ENCODE measurements at regions not wholly inside any gene's neighbourhood (a gene's known extent, or its start where the extent isn't known, plus 50 kb on each side); places are given as distances from the start of the nearest gene placed in this dataset.

DNA sequence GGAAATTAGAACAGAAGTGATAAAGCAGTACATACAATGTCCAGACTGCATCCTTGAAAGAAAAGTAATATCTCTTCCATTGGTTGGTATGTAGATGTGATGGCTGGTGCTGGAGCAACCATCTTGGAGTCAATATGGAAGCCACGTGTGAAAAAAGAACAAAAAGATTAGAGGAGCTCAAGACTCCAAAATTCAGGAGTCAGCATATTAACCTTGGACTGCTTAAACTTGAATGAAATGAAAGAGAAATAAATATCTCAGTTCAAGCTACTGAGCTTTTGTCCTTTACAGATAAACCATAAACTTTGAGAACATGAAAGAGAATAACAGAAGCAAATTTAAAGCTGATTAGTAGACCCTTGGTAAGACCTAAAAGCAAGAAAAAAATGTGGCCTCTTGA, 197.9 kb downstream of the HS3ST3B1 start:
- Histone ChIP-seq H2AFZ (ENCODE audit: low read depth, low read length) (no peak overlapping the region), H3K4me1 (ENCODE audit: low read length) (no peaks in the 10 kb centered on the region), H3K9ac (ENCODE audit: low read length) (no peak overlapping the region), H3K27ac (ENCODE audit: low read length) (no peak overlapping the region), H3K79me2 (ENCODE audit: low read length) (no peaks in the 10 kb centered on the region), H3K4me3 (ENCODE audit: low read length) (no peak overlapping the region), H4K20me1 (ENCODE audit: insufficient read depth, low read length) (no peaks in the 10 kb centered on the region), H3K9me3 (ENCODE audit: insufficient read depth, low read length) (no peaks in the 10 kb centered on the region), H3K36me3 (replicated peaks; ENCODE audit: low read depth, low read length) (no peaks in the 10 kb centered on the region), H3K27me3 (ENCODE audit: low read depth, low read length) (no peaks in the 10 kb centered on the region), H3K4me2 (ENCODE audit: low read length) (no peak overlapping the region)
- no peak for TF ChIP-seq EZH2phosphoT487 (IDR thresholded peaks at IDR 0.05; ENCODE audit: low read depth)
- TF ChIP-seq, protein P1, sequence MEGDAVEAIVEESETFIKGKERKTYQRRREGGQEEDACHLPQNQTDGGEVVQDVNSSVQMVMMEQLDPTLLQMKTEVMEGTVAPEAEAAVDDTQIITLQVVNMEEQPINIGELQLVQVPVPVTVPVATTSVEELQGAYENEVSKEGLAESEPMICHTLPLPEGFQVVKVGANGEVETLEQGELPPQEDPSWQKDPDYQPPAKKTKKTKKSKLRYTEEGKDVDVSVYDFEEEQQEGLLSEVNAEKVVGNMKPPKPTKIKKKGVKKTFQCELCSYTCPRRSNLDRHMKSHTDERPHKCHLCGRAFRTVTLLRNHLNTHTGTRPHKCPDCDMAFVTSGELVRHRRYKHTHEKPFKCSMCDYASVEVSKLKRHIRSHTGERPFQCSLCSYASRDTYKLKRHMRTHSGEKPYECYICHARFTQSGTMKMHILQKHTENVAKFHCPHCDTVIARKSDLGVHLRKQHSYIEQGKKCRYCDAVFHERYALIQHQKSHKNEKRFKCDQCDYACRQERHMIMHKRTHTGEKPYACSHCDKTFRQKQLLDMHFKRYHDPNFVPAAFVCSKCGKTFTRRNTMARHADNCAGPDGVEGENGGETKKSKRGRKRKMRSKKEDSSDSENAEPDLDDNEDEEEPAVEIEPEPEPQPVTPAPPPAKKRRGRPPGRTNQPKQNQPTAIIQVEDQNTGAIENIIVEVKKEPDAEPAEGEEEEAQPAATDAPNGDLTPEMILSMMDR (IDR thresholded peaks at IDR 0.05; ENCODE audit: low read depth, low read length), result no peak

DNA sequence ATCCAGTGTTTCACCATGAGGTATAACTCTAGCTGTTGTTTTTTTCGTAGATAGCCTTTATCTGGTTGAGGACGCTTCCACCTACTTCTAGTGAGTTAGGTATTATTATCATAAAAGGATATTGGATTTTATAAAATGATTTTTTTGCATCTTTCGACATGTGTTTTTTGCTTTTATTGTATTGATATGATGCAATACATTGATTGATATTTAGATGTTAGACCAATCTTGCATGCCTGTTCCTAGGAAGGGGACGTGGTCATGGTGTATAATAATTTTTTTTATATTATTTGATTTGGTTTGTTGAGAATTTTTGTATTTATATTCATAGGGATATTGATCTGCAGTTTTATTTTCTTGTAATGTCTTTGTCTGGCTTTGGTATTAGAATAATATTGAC, 193.3 kb downstream of the HS3ST3B1 start:
- no peak overlapping the region for H3K27ac ChIP-seq (ENCODE audit: low read length)
- no peaks in the 10 kb centered on the region for H3K4me1 ChIP-seq (ENCODE audit: low read length)
- H4K20me1 ChIP-seq (ENCODE audit: insufficient read depth, low read length), result no peaks in the 10 kb centered on the region
- no peak overlapping the region for H3K4me2 ChIP-seq (ENCODE audit: low read length)
- H3K4me3 ChIP-seq (ENCODE audit: low read length), result no peak overlapping the region
- H2AFZ ChIP-seq (ENCODE audit: low read depth, low read length), result no peak overlapping the region
- TF ChIP-seq EZH2phosphoT487 (IDR thresholded peaks at IDR 0.05; ENCODE audit: low read depth), result no peak
- TF ChIP-seq, protein P1 (IDR thresholded peaks at IDR 0.05; ENCODE audit: low read depth, low read length), result no peak
- no peaks in the 10 kb centered on the region for H3K36me3 ChIP-seq (replicated peaks; ENCODE audit: low read depth, low read length)
- H3K9me3 ChIP-seq (ENCODE audit: insufficient read depth, low read length), result no peaks in the 10 kb centered on the region
- no peaks in the 10 kb centered on the region for H3K27me3 ChIP-seq (ENCODE audit: low read depth, low read length)
- no peak overlapping the region for H3K9ac ChIP-seq (ENCODE audit: low read length)
- no peaks in the 10 kb centered on the region for H3K79me2 ChIP-seq (ENCODE audit: low read length)

DNA sequence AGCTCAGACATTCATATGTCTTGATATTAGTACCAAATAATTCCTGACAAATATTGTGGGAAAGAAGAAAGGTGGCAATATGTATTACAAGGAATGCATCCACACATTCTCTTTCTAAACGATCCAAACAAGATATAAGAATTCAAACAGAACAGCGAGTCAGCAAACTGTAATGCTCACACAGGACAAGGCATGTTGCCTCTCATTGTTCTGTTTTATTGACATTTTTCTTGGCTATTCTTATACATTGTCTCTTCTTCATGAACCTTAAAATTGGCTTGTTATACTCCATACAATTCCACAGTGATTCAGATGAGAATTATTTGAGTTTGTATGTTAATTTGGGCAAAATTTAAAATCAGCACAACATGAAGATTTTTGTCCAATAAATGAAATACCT, 189.1 kb downstream of the HS3ST3B1 start:
- no peak overlapping the region for H3K4me3 ChIP-seq (ENCODE audit: low read length)

DNA sequence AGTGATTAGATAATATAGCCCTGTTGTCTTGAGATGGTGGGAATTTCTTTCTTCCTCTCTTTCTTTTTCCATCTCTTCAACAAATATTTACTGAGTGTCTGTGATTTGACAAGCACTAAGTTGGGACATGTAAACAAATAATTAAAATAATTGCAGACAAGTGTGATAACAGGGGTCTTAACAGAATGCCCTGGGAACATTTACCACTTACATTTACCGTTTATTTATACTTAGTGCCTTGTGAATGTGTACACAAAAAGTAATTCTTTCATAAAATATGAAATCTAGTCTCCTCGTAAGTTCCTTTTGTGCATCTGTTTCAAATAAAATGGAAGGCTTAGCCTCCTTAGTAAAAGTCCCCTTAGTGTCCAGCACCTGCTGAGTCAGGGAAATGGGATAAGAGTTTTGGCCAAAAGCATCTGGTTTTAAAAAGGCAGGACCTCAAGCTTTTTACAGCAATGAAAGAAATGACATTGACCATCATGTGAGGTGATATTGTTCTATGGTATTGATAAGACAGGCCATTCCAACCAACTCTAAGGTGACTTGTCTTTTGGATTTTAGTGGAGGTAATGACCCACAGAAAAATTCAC, 188.2 kb downstream of the HS3ST3B1 start:
- Histone ChIP-seq H3K27me3 (ENCODE audit: low read depth, low read length) (no peaks in the 10 kb centered on the region), H3K4me3 (ENCODE audit: low read length) (no peak overlapping the region), H3K36me3 (replicated peaks; ENCODE audit: low read depth, low read length) (no peaks in the 10 kb centered on the region), H3K79me2 (ENCODE audit: low read length) (no peaks in the 10 kb centered on the region), H4K20me1 (ENCODE audit: insufficient read depth, low read length) (no peaks in the 10 kb centered on the region), H3K9me3 (ENCODE audit: insufficient read depth, low read length) (no peaks in the 10 kb centered on the region), H2AFZ (ENCODE audit: low read depth, low read length) (no peak overlapping the region), H3K9ac (ENCODE audit: low read length) (no peak overlapping the region), H3K4me2 (ENCODE audit: low read length) (no peak overlapping the region), H3K27ac (ENCODE audit: low read length) (no peak overlapping the region), H3K4me1 (ENCODE audit: low read length) (no peaks in the 10 kb centered on the region)
- TF ChIP-seq, protein P1 (IDR thresholded peaks at IDR 0.05; ENCODE audit: low read depth, low read length), result no peak
- TF ChIP-seq EZH2phosphoT487 (IDR thresholded peaks at IDR 0.05; ENCODE audit: low read depth), result no peak

More for the DNA sequence above, 189.1 kb downstream of the HS3ST3B1 start:
- Histone ChIP-seq H3K4me2 (ENCODE audit: low read length) (no peak overlapping the region), H3K9me3 (ENCODE audit: insufficient read depth, low read length) (no peaks in the 10 kb centered on the region), H3K27ac (ENCODE audit: low read length) (no peak overlapping the region), H3K79me2 (ENCODE audit: low read length) (no peaks in the 10 kb centered on the region), H4K20me1 (ENCODE audit: insufficient read depth, low read length) (no peaks in the 10 kb centered on the region), H3K27me3 (ENCODE audit: low read depth, low read length) (no peaks in the 10 kb centered on the region), H2AFZ (ENCODE audit: low read depth, low read length) (no peak overlapping the region), H3K36me3 (replicated peaks; ENCODE audit: low read depth, low read length) (no peaks in the 10 kb centered on the region), H3K9ac (ENCODE audit: low read length) (no peak overlapping the region), H3K4me1 (ENCODE audit: low read length) (no peaks in the 10 kb centered on the region)
- TF ChIP-seq, protein P1 (IDR thresholded peaks at IDR 0.05; ENCODE audit: low read depth, low read length), result no peak
- TF ChIP-seq EZH2phosphoT487 (IDR thresholded peaks at IDR 0.05; ENCODE audit: low read depth), result no peak
